Karpas-422 (cell line): ENCODE measurements at regions not wholly inside any gene's neighbourhood (a gene's known extent, or its start where the extent isn't known, plus 50 kb on each side); places are given as distances from the start of the nearest gene placed in this dataset.

Experiments used
- DNase-seq: peaks from one replicate; pipeline ENCODE4 v3.0.0-alpha.2; 2015
- H2AFZ ChIP-seq: fragments of 200-600 bp; sonication (generic); 2 replicates; pipeline ENCODE4 v1.6.1; 2014; ENCODE audit warnings: antibody characterized with exemption, low read length, mixed read lengths
- H3K27ac ChIP-seq: fragments of 200-600 bp; sonication (generic); 2 replicates; pipeline ENCODE4 v1.5.1; 2014; ENCODE audit warnings: mild to moderate bottlenecking, low read length, moderate library complexity
- H3K27me3 ChIP-seq: fragments of 200-600 bp; sonication (generic); 2 replicates; pipeline ENCODE4 v1.6.1; 2014; ENCODE audit warnings: low read length, mixed read lengths
- H3K36me3 ChIP-seq: fragments of 200-600 bp; sonication (generic); 2 replicates; pipeline ENCODE4 v1.6.1; 2014; ENCODE audit warnings: low read length, mixed read lengths; ENCODE audit not compliant: insufficient read depth
- H3K4me1 ChIP-seq: fragments of 200-600 bp; sonication (generic); 2 replicates; pipeline ENCODE4 v1.6.1; 2014; ENCODE audit warnings: mild to moderate bottlenecking, low read length, mixed read lengths
- H3K4me2 ChIP-seq: fragments of 200-600 bp; sonication (generic); 2 replicates; pipeline ENCODE4 v1.6.1; 2014; ENCODE audit warnings: low read length, low read depth, mild to moderate bottlenecking; ENCODE audit not compliant: poor library complexity, severe bottlenecking
- H3K4me3 ChIP-seq: fragments of 200-600 bp; sonication (generic); 2 replicates; pipeline ENCODE4 v1.5.1; 2014; ENCODE audit warnings: mild to moderate bottlenecking, antibody characterized with exemption, low read length, mixed read lengths
- H3K79me2 ChIP-seq: fragments of 200-600 bp; sonication (generic); 2 replicates; pipeline ENCODE4 v1.6.1; 2014; ENCODE audit warnings: mild to moderate bottlenecking, low read length, mixed read lengths
- H3K9ac ChIP-seq: fragments of 200-600 bp; sonication (generic); 2 replicates; pipeline ENCODE4 v1.6.0; 2014; ENCODE audit warnings: low read length
- H3K9me2 ChIP-seq: fragments of 200-600 bp; sonication (generic), shearing (Covaris generic); replicated peaks from 2 replicates; pipeline ENCODE4 v1.6.0; 2014; ENCODE audit warnings: mild to moderate bottlenecking, low read length, moderate library complexity; ENCODE audit not compliant: insufficient read depth
- H3K9me3 ChIP-seq: fragments of 300-700, 200-600 bp; sonication (generic); 2 replicates; pipeline ENCODE4 v1.6.1; 2014; ENCODE audit warnings: low read length, mixed read lengths
- H4K20me1 ChIP-seq: fragments of 200-600 bp; sonication (generic); 2 replicates; pipeline ENCODE4 v1.6.1; 2014; ENCODE audit warnings: mild to moderate bottlenecking, antibody characterized with exemption, low read length, low read depth; ENCODE audit not compliant: insufficient read depth

DNA sequence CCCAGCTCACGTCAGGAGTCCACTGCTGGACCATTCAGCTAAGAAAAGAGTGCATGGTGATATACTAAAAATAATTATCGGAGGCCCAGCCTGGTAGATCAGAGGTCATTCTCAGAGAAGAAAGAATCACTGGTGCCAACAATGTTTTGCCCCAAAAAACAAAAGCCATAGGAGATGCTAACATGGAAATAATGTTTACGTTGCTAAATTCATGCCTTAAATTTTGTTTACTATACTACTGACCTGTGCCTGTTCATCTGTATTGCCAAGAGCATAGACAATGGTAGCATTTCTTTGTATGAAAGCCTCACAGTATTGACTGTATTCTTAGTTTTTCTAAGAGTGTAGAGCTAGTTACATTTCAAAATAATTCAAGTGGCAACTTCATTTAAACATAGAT, 138.1 kb upstream of the GPR149 start:
- Histone ChIP-seq H3K27ac (no peak overlapping the region), H3K9me2 (no peaks in the 10 kb centered on the region), H4K20me1 (no peaks in the 10 kb centered on the region), H3K4me3 (no peak overlapping the region), H3K9ac (no peak overlapping the region), H3K4me2 (no peak overlapping the region), H2AFZ (no peak overlapping the region), H3K79me2 (no peaks in the 10 kb centered on the region), H3K36me3 (no peaks in the 10 kb centered on the region), H3K9me3 (no peaks in the 10 kb centered on the region), H3K4me1 (no peaks in the 10 kb centered on the region), H3K27me3 (no peaks in the 10 kb centered on the region)
- no peak for DNase-seq

GRCh38 chr3:154559623-154560022, 129.6 kb upstream of the GPR149 start:
- Histone ChIP-seq H3K4me2 (no peak overlapping the region), H4K20me1 (no peaks in the 10 kb centered on the region), H3K79me2 (no peaks in the 10 kb centered on the region), H2AFZ (no peak overlapping the region), H3K4me3 (no peak overlapping the region), H3K27ac (no peak overlapping the region), H3K36me3 (no peaks in the 10 kb centered on the region), H3K4me1 (no peaks in the 10 kb centered on the region), H3K9me3 (no peaks in the 10 kb centered on the region), H3K27me3 (no peaks in the 10 kb centered on the region), H3K9me2 (no peaks in the 10 kb centered on the region), H3K9ac (no peak overlapping the region)
- DNase-seq = no peak

DNA sequence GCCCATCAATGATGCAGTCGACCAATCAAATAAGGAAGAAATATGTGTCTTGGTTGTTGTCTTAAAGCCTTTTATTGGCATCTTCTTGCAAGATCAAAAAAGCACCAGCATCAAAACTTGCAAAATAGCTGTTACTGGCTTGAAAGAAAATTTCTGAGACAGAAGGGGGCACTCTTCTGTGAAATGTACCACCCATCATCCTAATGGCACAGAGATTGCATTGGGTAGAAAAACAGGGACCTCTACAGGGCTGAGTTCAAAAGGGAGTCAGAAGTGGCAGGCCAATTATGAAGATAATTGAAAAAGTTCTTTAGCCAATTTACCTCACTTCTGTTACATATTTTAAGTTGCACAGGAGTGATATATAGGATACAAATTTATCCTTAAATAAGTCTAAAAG, 122.3 kb upstream of the GPR149 start:
- Histone ChIP-seq H4K20me1 (no peaks in the 10 kb centered on the region), H3K4me3 (no peak overlapping the region), H3K9ac (no peak overlapping the region), H3K9me2 (no peaks in the 10 kb centered on the region), H3K4me2 (no peak overlapping the region), H2AFZ (no peak overlapping the region), H3K27me3 (no peaks in the 10 kb centered on the region), H3K4me1 (no peaks in the 10 kb centered on the region), H3K27ac (no peak overlapping the region), H3K36me3 (no peaks in the 10 kb centered on the region), H3K79me2 (no peaks in the 10 kb centered on the region), H3K9me3 (no peaks in the 10 kb centered on the region)
- peak; percentile 76 for DNase-seq

DNA sequence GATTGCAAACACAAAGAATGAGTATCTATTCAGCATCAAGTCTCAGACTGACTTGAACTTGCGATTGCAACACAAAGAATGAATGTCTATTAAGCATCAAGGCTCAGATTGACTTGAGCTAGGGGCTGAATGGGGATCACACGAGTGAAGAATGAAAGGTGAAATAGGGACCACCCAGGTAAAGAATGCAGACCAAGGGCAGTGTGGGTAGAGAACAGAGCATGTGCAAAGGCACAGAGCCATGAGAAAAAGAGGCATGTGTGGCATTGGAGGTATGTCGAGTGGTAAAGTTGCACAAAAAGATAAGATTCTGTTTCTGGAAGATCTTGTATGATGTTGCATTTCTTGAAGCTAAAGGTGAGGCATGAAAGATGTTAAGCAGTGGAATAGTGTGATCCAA, 119.4 kb upstream of the GPR149 start:
- no peaks in the 10 kb centered on the region for H3K27me3 ChIP-seq
- no peak overlapping the region for H2AFZ ChIP-seq
- H3K27ac ChIP-seq = no peak overlapping the region
- no peaks in the 10 kb centered on the region for H3K4me1 ChIP-seq
- no peak overlapping the region for H3K4me3 ChIP-seq
- no peaks in the 10 kb centered on the region for H3K36me3 ChIP-seq
- H4K20me1 ChIP-seq = no peaks in the 10 kb centered on the region
- H3K4me2 ChIP-seq = no peak overlapping the region
- H3K9me3 ChIP-seq = no peaks in the 10 kb centered on the region
- DNase-seq = no peak
- H3K9ac ChIP-seq = no peak overlapping the region
- H3K9me2 ChIP-seq = no peaks in the 10 kb centered on the region
- no peaks in the 10 kb centered on the region for H3K79me2 ChIP-seq

- no peaks in the 10 kb centered on the region for H3K9me2 ChIP-seq
- H2AFZ ChIP-seq = no peak overlapping the region
- no peak overlapping the region for H3K27ac ChIP-seq
- H3K9ac ChIP-seq = no peak overlapping the region
- H3K9me3 ChIP-seq = no peaks in the 10 kb centered on the region
- H3K79me2 ChIP-seq = no peaks in the 10 kb centered on the region
- H4K20me1 ChIP-seq = no peaks in the 10 kb centered on the region
- H3K4me2 ChIP-seq = no peak overlapping the region
- H3K4me1 ChIP-seq = no peaks in the 10 kb centered on the region
- DNase-seq = no peak
- no peaks in the 10 kb centered on the region for H3K36me3 ChIP-seq
- H3K27me3 ChIP-seq = no peaks in the 10 kb centered on the region
- no peak overlapping the region for H3K4me3 ChIP-seq
Measured at GRCh38 chr3:154548341-154548740, 118.4 kb upstream of the GPR149 start.

- no peak overlapping the region for H3K4me3 ChIP-seq
- H3K9ac ChIP-seq = no peak overlapping the region
- no peaks in the 10 kb centered on the region for H3K79me2 ChIP-seq
- no peak overlapping the region for H3K4me2 ChIP-seq
- H3K27me3 ChIP-seq = no peaks in the 10 kb centered on the region
- DNase-seq = no peak
- H3K4me1 ChIP-seq = no peaks in the 10 kb centered on the region
- H3K9me3 ChIP-seq = no peaks in the 10 kb centered on the region
- H3K27ac ChIP-seq = no peak overlapping the region
- no peaks in the 10 kb centered on the region for H3K36me3 ChIP-seq
- no peaks in the 10 kb centered on the region for H4K20me1 ChIP-seq
- no peak overlapping the region for H2AFZ ChIP-seq
- H3K9me2 ChIP-seq = no peaks in the 10 kb centered on the region
Measured at GRCh38 chr3:154542837-154543236, 112.8 kb upstream of the GPR149 start.

- H3K4me1 ChIP-seq = no peaks in the 10 kb centered on the region
- H3K9me3 ChIP-seq = no peaks in the 10 kb centered on the region
- no peaks in the 10 kb centered on the region for H3K79me2 ChIP-seq
- no peaks in the 10 kb centered on the region for H4K20me1 ChIP-seq
- H3K27ac ChIP-seq = no peak overlapping the region
- H3K27me3 ChIP-seq = no peaks in the 10 kb centered on the region
- no peak overlapping the region for H3K4me3 ChIP-seq
- no peak overlapping the region for H3K9ac ChIP-seq
- no peaks in the 10 kb centered on the region for H3K9me2 ChIP-seq
- H3K4me2 ChIP-seq = no peak overlapping the region
- H2AFZ ChIP-seq = no peak overlapping the region
- no peak for DNase-seq
- no peaks in the 10 kb centered on the region for H3K36me3 ChIP-seq
Measured at GRCh38 chr3:154540950-154541604, 111.1 kb upstream of the GPR149 start.

DNA sequence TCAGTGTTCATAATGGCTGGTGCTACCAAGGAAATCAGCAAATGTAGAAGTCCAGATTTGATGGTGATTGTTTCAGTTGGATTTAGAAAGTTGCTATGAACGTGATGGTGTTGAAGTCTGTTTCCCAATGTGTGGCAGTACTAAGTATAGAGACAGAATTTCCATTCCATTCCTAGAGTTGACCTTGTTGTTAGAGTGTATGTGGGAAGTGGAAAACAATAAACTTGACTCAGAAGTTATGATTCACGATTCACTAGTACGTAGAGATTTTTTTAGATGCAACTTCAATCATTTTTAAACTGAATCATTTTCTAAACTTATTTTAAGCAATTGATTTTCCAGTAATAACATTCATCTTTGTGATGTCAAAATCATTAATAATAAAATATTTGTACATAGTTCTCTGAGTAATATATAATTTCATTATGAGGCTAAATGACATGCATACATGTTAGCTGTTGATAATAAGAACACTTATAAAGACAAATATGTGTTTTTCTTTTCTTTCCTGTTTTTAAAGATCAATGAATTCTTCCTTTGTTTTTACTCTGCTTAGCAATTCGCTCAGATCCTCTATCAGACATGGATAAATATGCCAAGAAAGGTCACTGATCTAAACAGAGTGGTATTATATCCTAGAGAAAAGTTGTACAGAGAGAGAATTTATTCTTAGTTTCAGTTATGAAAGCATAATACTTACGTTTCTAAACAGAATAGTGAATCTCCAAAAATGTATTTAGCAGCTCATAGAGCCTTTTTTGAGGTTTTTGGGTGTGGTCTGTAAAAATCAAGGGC, 108.8 kb upstream of the GPR149 start:
- no peak overlapping the region for H2AFZ ChIP-seq
- no peaks in the 10 kb centered on the region for H4K20me1 ChIP-seq
- H3K4me1 ChIP-seq = no peaks in the 10 kb centered on the region
- H3K4me3 ChIP-seq = no peak overlapping the region
- H3K36me3 ChIP-seq = no peaks in the 10 kb centered on the region
- no peak overlapping the region for H3K4me2 ChIP-seq
- H3K27ac ChIP-seq = no peak overlapping the region
- no peaks in the 10 kb centered on the region for H3K9me3 ChIP-seq
- H3K9ac ChIP-seq = no peak overlapping the region
- no peaks in the 10 kb centered on the region for H3K9me2 ChIP-seq
- H3K79me2 ChIP-seq = no peaks in the 10 kb centered on the region
- DNase-seq = no peak
- H3K27me3 ChIP-seq = no peaks in the 10 kb centered on the region
